ENCODE measurements at regions not wholly inside any gene's neighbourhood (a gene's known extent, or its start where the extent isn't known, plus 50 kb on each side); places are given as distances from the start of the nearest gene placed in this dataset.

GRCh38 chr6:147019001-147019400, 185.2 kb upstream of the STXBP5 start:
- H4K20me1 ChIP-seq (ENCODE audit: insufficient read depth), result no peaks in the 10 kb centered on the region
- no peaks in the 10 kb centered on the region for H3K79me2 ChIP-seq (ENCODE audit: insufficient read depth, low read depth)
- no peak overlapping the region for H2AFZ ChIP-seq (ENCODE audit: low read depth)
- H3K4me2 ChIP-seq, result no peak overlapping the region
- H3K36me3 ChIP-seq (ENCODE audit: insufficient read depth), result no peaks in the 10 kb centered on the region
- H3K27me3 ChIP-seq (ENCODE audit: insufficient read depth, low read depth), result no peaks in the 10 kb centered on the region
- no peak overlapping the region for H3K27ac ChIP-seq
- H3K9ac ChIP-seq, result no peak overlapping the region
- no peaks in the 10 kb centered on the region for H3K4me1 ChIP-seq (ENCODE audit: low read depth, poor library complexity, severe bottlenecking)
- TF ChIP-seq, protein P1, sequence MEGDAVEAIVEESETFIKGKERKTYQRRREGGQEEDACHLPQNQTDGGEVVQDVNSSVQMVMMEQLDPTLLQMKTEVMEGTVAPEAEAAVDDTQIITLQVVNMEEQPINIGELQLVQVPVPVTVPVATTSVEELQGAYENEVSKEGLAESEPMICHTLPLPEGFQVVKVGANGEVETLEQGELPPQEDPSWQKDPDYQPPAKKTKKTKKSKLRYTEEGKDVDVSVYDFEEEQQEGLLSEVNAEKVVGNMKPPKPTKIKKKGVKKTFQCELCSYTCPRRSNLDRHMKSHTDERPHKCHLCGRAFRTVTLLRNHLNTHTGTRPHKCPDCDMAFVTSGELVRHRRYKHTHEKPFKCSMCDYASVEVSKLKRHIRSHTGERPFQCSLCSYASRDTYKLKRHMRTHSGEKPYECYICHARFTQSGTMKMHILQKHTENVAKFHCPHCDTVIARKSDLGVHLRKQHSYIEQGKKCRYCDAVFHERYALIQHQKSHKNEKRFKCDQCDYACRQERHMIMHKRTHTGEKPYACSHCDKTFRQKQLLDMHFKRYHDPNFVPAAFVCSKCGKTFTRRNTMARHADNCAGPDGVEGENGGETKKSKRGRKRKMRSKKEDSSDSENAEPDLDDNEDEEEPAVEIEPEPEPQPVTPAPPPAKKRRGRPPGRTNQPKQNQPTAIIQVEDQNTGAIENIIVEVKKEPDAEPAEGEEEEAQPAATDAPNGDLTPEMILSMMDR (conservative IDR thresholded peaks at IDR 0.05; ENCODE audit: low read depth, low read length), result no peak
- no peak overlapping the region for H3K4me3 ChIP-seq (IDR thresholded peaks at IDR 0.05; ENCODE audit: insufficient read depth, low read depth, low read length)

- Histone ChIP-seq H3K79me2 (ENCODE audit: insufficient read depth, low read depth) (no peaks in the 10 kb centered on the region), H2AFZ (ENCODE audit: low read depth) (no peak overlapping the region), H3K4me3 (IDR thresholded peaks at IDR 0.05; ENCODE audit: insufficient read depth, low read depth, low read length) (no peak overlapping the region), H3K4me1 (ENCODE audit: low read depth, poor library complexity, severe bottlenecking) (no peaks in the 10 kb centered on the region), H3K4me2 (no peak overlapping the region), H3K9ac (no peak overlapping the region), H3K36me3 (ENCODE audit: insufficient read depth) (no peaks in the 10 kb centered on the region), H4K20me1 (ENCODE audit: insufficient read depth) (no peaks in the 10 kb centered on the region), H3K27ac (no peak overlapping the region), H3K27me3 (ENCODE audit: insufficient read depth, low read depth) (no peaks in the 10 kb centered on the region)
- TF ChIP-seq, protein P1 (conservative IDR thresholded peaks at IDR 0.05; ENCODE audit: low read depth, low read length), result no peak
Observed at GRCh38 chr6:147022041-147022440, 182.2 kb upstream of the STXBP5 start.

- Histone ChIP-seq H3K4me3 (IDR thresholded peaks at IDR 0.05; ENCODE audit: insufficient read depth, low read depth, low read length) (no peak overlapping the region), H3K4me2 (no peak overlapping the region), H3K27me3 (ENCODE audit: insufficient read depth, low read depth) (no peaks in the 10 kb centered on the region), H3K36me3 (ENCODE audit: insufficient read depth) (no peaks in the 10 kb centered on the region), H3K27ac (no peak overlapping the region), H3K4me1 (ENCODE audit: low read depth, poor library complexity, severe bottlenecking) (no peaks in the 10 kb centered on the region), H3K9ac (no peak overlapping the region), H3K79me2 (ENCODE audit: insufficient read depth, low read depth) (no peaks in the 10 kb centered on the region), H4K20me1 (ENCODE audit: insufficient read depth) (no peaks in the 10 kb centered on the region), H2AFZ (ENCODE audit: low read depth) (no peak overlapping the region)
- TF ChIP-seq, protein P1 (conservative IDR thresholded peaks at IDR 0.05; ENCODE audit: low read depth, low read length), result no peak
Observed at GRCh38 chr6:147023148-147023547, 181.1 kb upstream of the STXBP5 start.

- no peaks in the 10 kb centered on the region for H3K36me3 ChIP-seq (ENCODE audit: insufficient read depth)
- H3K9ac ChIP-seq, result no peak overlapping the region
- H3K4me1 ChIP-seq (ENCODE audit: low read depth, poor library complexity, severe bottlenecking), result no peaks in the 10 kb centered on the region
- no peaks in the 10 kb centered on the region for H4K20me1 ChIP-seq (ENCODE audit: insufficient read depth)
- TF ChIP-seq, protein P1 (conservative IDR thresholded peaks at IDR 0.05; ENCODE audit: low read depth, low read length), result no peak
- H3K27me3 ChIP-seq (ENCODE audit: insufficient read depth, low read depth), result no peaks in the 10 kb centered on the region
- H3K4me2 ChIP-seq, result no peak overlapping the region
- no peak overlapping the region for H3K27ac ChIP-seq
- H3K4me3 ChIP-seq (IDR thresholded peaks at IDR 0.05; ENCODE audit: insufficient read depth, low read depth, low read length), result no peak overlapping the region
- H3K79me2 ChIP-seq (ENCODE audit: insufficient read depth, low read depth), result no peaks in the 10 kb centered on the region
- H2AFZ ChIP-seq (ENCODE audit: low read depth), result no peak overlapping the region
Observed at GRCh38 chr6:147023581-147023980, 180.6 kb upstream of the STXBP5 start.

Data from KMS-11 (cell line).